DOHH2 (cell line): ENCODE measurements at regions not wholly inside any gene's neighbourhood (a gene's known extent, or its start where the extent isn't known, plus 50 kb on each side); places are given as distances from the start of the nearest gene placed in this dataset.

Experiments
- H3F3A ChIP-seq: fragments of 200-600 bp; sonication (generic), shearing (Covaris generic); 2 replicates; pipeline ENCODE4 v1.6.0; 2016; ENCODE audit warnings: antibody characterized with exemption, mild to moderate bottlenecking; ENCODE audit not compliant: control insufficient read depth, insufficient read depth
- H3K27ac ChIP-seq: fragments of 200-600 bp; sonication (generic); 2 replicates; pipeline ENCODE4 v1.5.1; 2014; ENCODE audit warnings: low read depth, mild to moderate bottlenecking, low read length, moderate library complexity
- H3K27me3 ChIP-seq: fragments of 200-600 bp; sonication (generic); 2 replicates; pipeline ENCODE4 v1.6.1; 2014; ENCODE audit warnings: mild to moderate bottlenecking, low read length, mixed read lengths; ENCODE audit not compliant: control insufficient read depth
- H3K36me3 ChIP-seq: fragments of 200-600 bp; sonication (generic); 2 replicates; pipeline ENCODE4 v1.6.1; 2014; ENCODE audit warnings: mild to moderate bottlenecking, low read length, moderate library complexity, mixed read lengths; ENCODE audit not compliant: control insufficient read depth
- H3K4me1 ChIP-seq: fragments of 200-600 bp; sonication (generic); 2 replicates; pipeline ENCODE4 v1.6.1; 2014; ENCODE audit warnings: mild to moderate bottlenecking, low read length, mixed read lengths; ENCODE audit not compliant: control insufficient read depth
- H3K4me2 ChIP-seq: fragments of 200-600 bp; sonication (generic); 2 replicates; pipeline ENCODE4 v1.6.0; 2014; ENCODE audit warnings: mild to moderate bottlenecking, low read length, moderate library complexity
- H3K4me3 ChIP-seq: fragments of 200-600 bp; sonication (generic); 2 replicates; pipeline ENCODE4 v1.5.1; 2014; ENCODE audit warnings: mild to moderate bottlenecking, low read length, mixed read lengths
- H3K79me2 ChIP-seq: fragments of 200-600 bp; sonication (generic); 2 replicates; pipeline ENCODE4 v1.6.1; 2014; ENCODE audit warnings: mild to moderate bottlenecking, low read length, mixed read lengths; ENCODE audit not compliant: control insufficient read depth
- H3K9me2 ChIP-seq: fragments of 200-600 bp; sonication (generic); replicated peaks from 2 replicates; pipeline ENCODE4 v1.6.1; 2014; ENCODE audit warnings: mild to moderate bottlenecking, low read length, mixed read lengths; ENCODE audit not compliant: control insufficient read depth
- H3K9me3 ChIP-seq: fragments of 200-600 bp; sonication (generic); 2 replicates; pipeline ENCODE4 v1.6.1; 2014; ENCODE audit warnings: antibody characterized with exemption, low read length, mixed read lengths; ENCODE audit not compliant: control insufficient read depth, insufficient read depth
- H4K20me1 ChIP-seq: fragments of 200-600 bp; sonication (generic); 2 replicates; pipeline ENCODE4 v1.6.0; 2014; ENCODE audit warnings: low read depth, mild to moderate bottlenecking, antibody characterized with exemption, low read length, moderate library complexity; ENCODE audit not compliant: control insufficient read depth, insufficient read depth
- EZH2phosphoT487 ChIP-seq: fragments of 200-600 bp; sonication (generic); IDR thresholded peaks from 2 replicates; pipeline ENCODE4 v1.6.1; 2017; ENCODE audit warnings: borderline replicate concordance, mild to moderate bottlenecking, antibody characterized with exemption, low read length, moderate library complexity, mixed read lengths
- TF ChIP-seq, protein P1 (sequence below): fragments of 200-600 bp; sonication (generic); IDR thresholded peaks from one replicate; pipeline ENCODE4 v1.5.1; 2014; ENCODE audit warnings: antibody characterized with exemption, mild to moderate bottlenecking, low read depth, low read length; ENCODE audit not compliant: poor library complexity, severe bottlenecking

DNA sequence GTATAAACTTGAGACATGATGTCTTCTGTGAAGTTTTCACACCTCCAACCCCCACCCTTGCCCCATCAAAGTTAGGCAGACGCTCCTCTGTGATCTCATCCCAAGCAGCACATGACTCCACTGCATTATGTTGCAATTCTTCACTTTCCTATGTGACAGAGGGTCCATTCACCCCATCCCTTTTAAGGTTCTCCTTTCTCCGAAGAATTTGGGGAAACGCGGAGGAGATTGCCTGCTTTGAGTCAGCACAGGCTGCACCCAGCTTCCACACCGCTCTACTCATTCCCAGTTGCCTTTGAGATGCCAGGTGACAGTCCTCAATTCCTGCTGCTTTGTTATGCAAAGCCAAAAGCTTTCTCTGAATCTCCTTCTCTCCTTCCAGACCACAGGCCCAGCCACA, 61.8 kb downstream of the PHLDA1 start:
- TF ChIP-seq EZH2phosphoT487 = no peak
- TF ChIP-seq, protein P1, sequence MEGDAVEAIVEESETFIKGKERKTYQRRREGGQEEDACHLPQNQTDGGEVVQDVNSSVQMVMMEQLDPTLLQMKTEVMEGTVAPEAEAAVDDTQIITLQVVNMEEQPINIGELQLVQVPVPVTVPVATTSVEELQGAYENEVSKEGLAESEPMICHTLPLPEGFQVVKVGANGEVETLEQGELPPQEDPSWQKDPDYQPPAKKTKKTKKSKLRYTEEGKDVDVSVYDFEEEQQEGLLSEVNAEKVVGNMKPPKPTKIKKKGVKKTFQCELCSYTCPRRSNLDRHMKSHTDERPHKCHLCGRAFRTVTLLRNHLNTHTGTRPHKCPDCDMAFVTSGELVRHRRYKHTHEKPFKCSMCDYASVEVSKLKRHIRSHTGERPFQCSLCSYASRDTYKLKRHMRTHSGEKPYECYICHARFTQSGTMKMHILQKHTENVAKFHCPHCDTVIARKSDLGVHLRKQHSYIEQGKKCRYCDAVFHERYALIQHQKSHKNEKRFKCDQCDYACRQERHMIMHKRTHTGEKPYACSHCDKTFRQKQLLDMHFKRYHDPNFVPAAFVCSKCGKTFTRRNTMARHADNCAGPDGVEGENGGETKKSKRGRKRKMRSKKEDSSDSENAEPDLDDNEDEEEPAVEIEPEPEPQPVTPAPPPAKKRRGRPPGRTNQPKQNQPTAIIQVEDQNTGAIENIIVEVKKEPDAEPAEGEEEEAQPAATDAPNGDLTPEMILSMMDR = no peak
- Histone ChIP-seq H3K27ac (no peak overlapping the region), H3K79me2 (no peaks in the 10 kb centered on the region), H3K36me3 (no peaks in the 10 kb centered on the region), H3K9me2 (no peaks in the 10 kb centered on the region), H3K4me1 (no peaks in the 10 kb centered on the region), H4K20me1 (no peaks in the 10 kb centered on the region), H3K4me2 (no peak overlapping the region), H3F3A (no peaks in the 10 kb centered on the region), H3K9me3 (no peaks in the 10 kb centered on the region), H3K27me3 (peaks cover 2% of the 10 kb centered on the region; the same call in 1 of the 2 replicates), H3K4me3 (no peak overlapping the region)

DNA sequence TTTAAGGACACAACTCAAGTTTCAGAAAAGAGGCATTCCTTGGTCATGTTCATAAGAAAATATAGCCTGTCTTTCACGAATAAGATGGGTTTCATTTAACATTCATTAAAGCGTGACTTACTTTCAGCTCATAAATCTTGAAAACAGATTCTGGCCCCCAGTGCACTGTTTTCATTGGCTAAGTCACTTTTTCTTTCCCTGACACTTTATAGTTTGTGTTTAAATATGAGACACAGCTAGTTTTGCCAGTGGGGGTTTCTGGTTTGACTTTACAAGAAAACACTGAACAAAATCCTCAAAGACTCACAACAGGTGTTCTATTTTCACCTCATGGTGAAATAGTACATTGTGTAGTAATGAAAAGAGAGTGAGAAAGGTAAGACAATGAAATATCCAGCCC, 65.9 kb downstream of the PHLDA1 start:
- Histone ChIP-seq H3K27ac (no peak overlapping the region), H3K4me3 (no peak overlapping the region), H3K9me2 (no peaks in the 10 kb centered on the region), H3F3A (no peaks in the 10 kb centered on the region), H3K79me2 (no peaks in the 10 kb centered on the region), H3K27me3 (peaks cover 2% of the 10 kb centered on the region; the same call in 1 of the 2 replicates), H3K4me2 (no peak overlapping the region), H4K20me1 (no peaks in the 10 kb centered on the region), H3K36me3 (no peaks in the 10 kb centered on the region), H3K4me1 (no peaks in the 10 kb centered on the region), H3K9me3 (no peaks in the 10 kb centered on the region)
- no peak for TF ChIP-seq EZH2phosphoT487
- TF ChIP-seq, protein P1 = no peak

DNA sequence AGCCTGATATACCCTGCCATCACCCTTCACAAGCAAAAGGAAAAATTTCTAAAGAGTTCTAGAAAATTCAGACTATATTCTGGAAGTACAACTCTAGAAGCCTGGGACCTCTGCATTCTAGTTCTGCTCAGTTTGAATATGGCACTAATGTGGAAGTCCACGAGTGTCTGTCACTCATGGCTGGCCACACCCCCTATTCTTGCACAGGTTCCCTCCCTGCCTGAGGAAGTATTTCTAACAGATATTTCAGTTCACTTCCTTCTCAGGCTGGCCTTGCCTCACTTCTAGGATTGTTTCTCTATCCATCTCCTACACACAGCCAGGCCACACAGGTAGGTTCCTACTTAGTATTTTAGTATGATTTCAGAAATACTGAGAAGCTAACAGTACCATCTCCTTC, 67.4 kb downstream of the PHLDA1 start:
- H3K9me3 ChIP-seq = no peaks in the 10 kb centered on the region
- no peak overlapping the region for H3K4me3 ChIP-seq
- no peaks in the 10 kb centered on the region for H3F3A ChIP-seq
- peaks cover under 1% of the 10 kb centered on the region; the same call in 1 of the 2 replicates for H3K27me3 ChIP-seq
- no peaks in the 10 kb centered on the region for H4K20me1 ChIP-seq
- no peak overlapping the region for H3K27ac ChIP-seq
- no peak overlapping the region for H3K4me2 ChIP-seq
- TF ChIP-seq, protein P1 = no peak
- TF ChIP-seq EZH2phosphoT487 = no peak
- no peaks in the 10 kb centered on the region for H3K79me2 ChIP-seq
- no peaks in the 10 kb centered on the region for H3K36me3 ChIP-seq
- H3K4me1 ChIP-seq = peaks cover 13% of the 10 kb centered on the region
- H3K9me2 ChIP-seq = no peaks in the 10 kb centered on the region

DNA sequence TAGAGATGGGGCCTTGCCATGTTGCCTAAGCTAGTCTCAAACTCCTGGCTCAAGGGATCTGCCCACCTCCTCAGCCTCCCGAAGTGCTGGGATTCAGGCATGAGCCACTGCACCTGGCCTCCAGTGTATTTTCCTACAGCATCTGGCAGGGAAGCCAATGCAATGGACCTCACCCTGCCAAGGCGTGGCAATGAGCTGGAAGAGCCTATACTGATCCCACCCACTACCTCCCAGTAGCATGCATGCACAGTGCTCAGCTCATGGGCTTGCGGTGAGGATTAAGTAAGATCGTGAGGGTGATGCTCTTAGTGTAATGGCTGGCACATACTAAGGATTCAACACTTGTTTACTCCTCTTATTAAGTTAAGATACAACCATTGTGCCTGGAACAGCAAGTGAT, 69.7 kb downstream of the PHLDA1 start:
- Histone ChIP-seq H3K9me2 (no peaks in the 10 kb centered on the region), H3K4me1 (peaks cover 15% of the 10 kb centered on the region), H3K9me3 (no peaks in the 10 kb centered on the region), H3K79me2 (no peaks in the 10 kb centered on the region), H4K20me1 (no peaks in the 10 kb centered on the region), H3K4me2 (no peak overlapping the region), H3K27me3 (no peaks in the 10 kb centered on the region), H3F3A (no peaks in the 10 kb centered on the region), H3K36me3 (no peaks in the 10 kb centered on the region), H3K27ac (no peak overlapping the region), H3K4me3 (no peak overlapping the region)
- no peak for TF ChIP-seq EZH2phosphoT487
- TF ChIP-seq, protein P1 = no peak
